Activated CD4-positive, alpha-beta T cell treated with anti-CD3 and anti-CD28 coated beads for 24 hours (primary cell): ENCODE measurements at regions not wholly inside any gene's neighbourhood (a gene's known extent, or its start where the extent isn't known, plus 50 kb on each side); places are given as distances from the start of the nearest gene placed in this dataset.

Experiments used
- DNase-seq, 2 donors: peaks; one replicate each; pipeline ENCODE4 v3.0.0-alpha.2; 2020; ENCODE audit warnings: low read depth in 2 of 2

- no peak for DNase-seq
Measured at GRCh38 chr20:22791396-22791795, 207.0 kb upstream of the FOXA2 start.

- no peak for DNase-seq
Measured at GRCh38 chr20:22791877-22792525, 207.6 kb upstream of the FOXA2 start.

GRCh38 chr20:22794200-22794599 lies 209.8 kb upstream of the FOXA2 start:
- no peak for DNase-seq

- DNase-seq = no peak
Measured at GRCh38 chr20:22795433-22795832, 211.1 kb upstream of the FOXA2 start.

GRCh38 chr20:22795871-22796270 lies 211.5 kb upstream of the FOXA2 start:
- DNase-seq = no peak

DNA sequence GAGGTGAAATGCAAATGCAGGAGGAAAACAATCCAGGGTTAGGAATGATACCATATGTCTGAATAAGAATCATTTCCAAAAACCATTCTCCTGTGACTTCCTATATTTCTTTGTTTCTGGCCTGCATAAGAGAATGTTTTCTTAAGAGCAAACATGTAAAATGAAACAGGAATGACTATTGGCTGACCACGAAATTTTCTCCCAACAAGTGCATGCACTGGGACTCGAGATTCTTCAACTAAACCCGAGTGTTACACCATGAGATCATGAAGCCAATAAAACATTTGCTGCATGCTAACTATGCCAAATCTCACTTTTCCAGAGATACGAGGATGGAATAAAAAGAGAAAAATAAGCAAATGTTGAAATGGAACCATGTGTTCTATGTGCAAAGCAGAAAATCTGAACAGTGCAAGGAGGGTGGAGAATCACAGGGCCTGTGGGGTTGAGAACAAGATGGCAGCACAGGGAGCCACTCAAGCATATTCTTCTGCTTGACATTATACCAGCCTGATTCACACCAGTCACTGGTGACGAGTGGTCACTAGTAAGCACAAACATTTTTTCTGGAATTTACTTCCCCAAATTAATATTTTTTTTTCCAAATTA lies 212.2 kb upstream of the FOXA2 start:
- DNase-seq = no peak

- DNase-seq = no peak
Measured at GRCh38 chr20:22797103-22797502, 212.7 kb upstream of the FOXA2 start.

- no peak for DNase-seq
Measured at GRCh38 chr20:22799687-22800086, 215.3 kb upstream of the FOXA2 start.

DNA sequence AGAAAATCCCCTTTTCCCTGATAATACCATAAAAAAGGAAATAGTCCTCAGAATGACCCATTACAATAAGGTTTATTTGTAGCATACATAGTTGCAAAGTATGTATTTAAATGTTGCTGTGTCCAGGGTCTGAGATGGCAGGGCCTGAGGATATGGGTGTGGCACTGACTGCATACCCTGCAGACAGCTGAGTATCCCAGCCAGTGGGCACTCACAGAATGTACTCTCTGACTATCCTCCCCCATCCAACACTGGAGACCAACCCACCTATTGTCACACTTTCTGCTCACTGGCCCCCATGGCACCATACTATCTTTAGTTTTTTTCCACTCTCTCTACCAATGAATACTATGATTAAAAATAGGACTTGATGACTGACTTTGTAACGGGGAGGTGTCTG lies 215.8 kb upstream of the FOXA2 start:
- DNase-seq = no peak

- no peak for DNase-seq
Measured at GRCh38 chr20:22801528-22801927, 217.2 kb upstream of the FOXA2 start.

DNA sequence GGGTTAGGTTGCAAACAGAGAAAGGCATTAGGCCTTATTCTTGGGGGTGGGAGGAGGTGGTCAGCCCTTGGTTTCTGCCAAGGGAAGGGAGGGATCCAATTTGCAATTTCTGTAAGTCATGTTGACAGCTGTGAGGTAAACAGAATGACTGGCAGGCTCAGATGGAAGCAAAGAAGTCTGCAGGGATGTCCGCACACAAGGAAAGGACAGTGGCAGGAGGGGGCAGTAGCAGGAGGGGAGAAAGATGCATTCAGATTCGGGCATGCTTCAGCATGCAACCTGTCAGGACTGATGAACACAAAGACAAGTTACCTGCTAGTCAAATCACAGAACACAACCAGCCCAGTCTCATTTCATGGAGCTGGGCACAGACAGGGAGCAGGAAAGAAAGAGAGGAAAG lies 217.9 kb upstream of the FOXA2 start:
- no peak for DNase-seq

DNA sequence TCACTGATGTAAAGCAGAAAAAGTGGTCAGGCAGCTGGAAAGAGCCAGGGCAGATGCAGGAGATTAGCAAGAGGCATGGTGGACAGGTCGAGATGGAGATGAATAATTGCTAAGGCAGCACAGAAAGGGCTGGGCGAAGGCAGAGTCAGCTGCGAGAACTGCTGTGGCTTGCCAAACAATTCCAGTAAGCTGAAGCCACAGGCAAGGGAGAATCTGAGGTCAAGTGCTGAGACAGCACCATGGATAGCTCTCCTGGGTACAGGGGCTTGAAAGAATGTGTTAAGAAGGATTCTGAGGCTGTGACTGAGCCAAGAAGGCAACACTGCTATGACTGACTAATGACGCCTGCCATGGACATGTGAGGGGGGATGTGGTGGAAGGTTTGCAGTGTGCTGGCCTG lies 220.8 kb upstream of the FOXA2 start:
- no peak for DNase-seq

GRCh38 chr20:22805996-22806395 lies 221.6 kb upstream of the FOXA2 start:
- DNase-seq = no peak

DNA sequence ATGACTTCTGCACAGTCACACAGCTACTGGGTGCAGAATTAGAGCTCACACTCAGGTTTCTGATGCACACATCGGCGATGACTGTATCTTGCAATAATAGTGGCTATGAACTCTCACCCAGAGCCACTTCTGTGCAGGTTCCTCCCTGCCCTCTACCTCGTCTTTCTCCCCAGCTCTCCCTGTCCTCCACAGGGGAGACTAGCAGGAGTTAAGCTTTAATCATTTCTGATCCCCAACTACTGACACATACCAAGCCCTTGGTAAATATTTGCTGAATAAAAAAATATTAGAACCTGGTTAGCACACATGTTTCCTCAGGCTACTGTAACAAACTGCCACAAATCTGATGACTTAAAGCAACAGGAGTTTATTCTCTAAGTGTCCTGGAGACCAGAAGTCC lies 222.7 kb upstream of the FOXA2 start:
- no peak for DNase-seq

DNA sequence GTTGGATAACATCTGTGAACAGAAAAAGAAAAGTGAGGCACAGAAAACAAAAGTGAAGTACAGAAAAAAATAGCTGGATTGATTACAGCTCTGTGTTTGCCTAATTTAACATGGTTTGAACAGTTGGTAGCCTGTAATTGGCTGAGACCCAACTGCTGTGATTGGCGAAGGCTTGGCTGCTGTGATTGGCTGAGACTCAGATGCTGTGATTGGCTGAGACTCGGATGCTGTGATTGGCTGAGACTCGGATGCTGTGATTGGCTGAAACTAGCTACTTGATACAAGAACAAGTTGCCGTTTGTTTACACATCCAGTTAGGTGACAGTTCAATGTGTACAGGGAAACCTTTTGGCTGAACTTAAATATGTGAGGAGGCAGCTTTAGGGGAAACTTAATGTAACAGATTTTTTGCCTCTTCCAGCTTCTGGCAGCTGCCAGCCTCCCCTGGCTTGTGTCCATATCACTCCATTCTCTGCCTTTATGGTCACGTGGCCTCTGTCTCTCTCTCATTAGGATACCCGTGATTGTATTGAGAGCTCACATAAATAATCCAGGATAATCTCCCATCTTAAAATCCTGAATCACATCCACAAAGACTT lies 223.4 kb upstream of the FOXA2 start:
- DNase-seq = no peak

DNA sequence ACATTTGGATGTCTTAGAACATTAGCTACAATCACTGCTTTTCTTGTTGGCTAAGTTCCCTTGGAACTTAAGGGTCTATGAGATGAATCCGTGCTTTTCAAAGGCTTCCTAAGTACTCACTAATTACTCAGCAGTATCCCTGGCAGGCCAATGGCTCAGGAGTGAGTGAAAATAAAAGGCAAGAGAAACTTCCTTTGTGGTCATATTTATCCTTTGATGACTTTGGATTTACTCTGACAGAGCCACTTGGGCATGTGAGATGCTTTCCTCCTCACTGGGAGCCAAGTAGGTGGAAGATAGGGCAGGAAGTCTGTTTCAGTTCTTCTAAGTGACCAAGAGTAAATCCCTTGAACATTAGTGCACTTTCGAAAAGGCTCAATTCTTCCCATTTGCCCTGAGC lies 224.3 kb upstream of the FOXA2 start:
- no peak for DNase-seq

DNA sequence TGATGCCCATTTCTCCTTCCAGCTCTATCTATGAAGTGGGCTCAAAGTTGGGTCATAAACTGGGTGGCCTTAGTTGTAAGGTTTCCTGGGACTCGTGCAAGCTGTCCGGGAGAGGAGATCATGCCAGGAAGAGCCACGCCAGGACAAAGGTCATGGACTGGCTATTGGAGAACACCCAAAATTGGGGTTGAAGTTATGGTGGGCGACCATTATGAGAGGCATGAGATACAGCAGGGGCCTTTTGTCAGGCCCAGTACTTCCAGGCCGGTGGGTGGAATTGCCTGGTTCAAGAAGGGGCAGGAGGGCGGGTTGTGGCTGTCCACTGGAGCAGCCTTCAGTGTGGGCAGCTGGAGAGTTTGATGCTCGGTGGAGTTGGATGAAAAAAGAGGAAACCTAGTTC lies 225.1 kb upstream of the SSTR4 start:
- DNase-seq = no peak

DNA sequence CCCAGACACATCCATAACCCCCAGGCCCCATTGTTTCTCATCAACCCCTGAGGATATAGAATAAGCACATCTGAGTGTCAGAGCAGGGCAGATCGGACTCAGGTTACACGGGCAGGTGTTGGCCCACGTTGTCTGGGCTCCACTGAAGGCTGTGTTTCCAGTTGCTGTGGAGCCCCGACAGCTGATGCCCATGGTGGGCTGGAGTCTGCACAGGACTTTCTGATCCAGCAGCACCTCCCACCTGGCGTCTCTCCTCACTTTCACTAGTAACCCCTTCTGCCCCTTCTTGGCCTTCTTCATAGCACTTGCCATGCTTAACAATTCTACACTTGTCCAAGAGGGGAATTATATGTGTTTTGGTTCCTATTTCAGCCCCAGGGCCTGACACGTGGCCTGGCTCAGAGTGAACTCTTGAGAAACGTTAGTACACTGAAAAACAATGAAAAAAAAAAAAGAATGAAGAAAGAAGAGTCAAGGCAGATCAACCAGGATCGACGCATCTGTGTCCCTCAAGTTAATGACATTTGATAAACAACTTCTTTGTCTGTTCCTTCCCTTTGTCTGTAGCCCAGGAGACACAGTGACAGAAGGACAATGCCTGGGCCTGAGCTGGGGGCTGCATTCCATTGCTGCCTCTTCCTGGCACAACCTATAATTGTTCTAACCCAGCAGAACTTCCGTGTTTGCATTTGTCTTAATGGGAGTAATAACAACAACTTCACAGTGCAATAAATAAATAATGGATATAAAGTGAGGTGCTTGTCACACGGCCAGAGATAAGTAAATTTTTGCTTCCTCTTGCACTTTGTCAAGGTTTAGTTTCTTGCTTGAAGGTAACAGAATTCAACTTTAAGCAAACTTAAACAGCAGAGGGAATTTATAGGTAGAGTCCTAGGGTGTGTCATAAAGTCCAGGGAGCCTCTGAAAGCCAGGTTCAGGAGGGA lies 224.2 kb upstream of the SSTR4 start:
- no peak for DNase-seq

DNA sequence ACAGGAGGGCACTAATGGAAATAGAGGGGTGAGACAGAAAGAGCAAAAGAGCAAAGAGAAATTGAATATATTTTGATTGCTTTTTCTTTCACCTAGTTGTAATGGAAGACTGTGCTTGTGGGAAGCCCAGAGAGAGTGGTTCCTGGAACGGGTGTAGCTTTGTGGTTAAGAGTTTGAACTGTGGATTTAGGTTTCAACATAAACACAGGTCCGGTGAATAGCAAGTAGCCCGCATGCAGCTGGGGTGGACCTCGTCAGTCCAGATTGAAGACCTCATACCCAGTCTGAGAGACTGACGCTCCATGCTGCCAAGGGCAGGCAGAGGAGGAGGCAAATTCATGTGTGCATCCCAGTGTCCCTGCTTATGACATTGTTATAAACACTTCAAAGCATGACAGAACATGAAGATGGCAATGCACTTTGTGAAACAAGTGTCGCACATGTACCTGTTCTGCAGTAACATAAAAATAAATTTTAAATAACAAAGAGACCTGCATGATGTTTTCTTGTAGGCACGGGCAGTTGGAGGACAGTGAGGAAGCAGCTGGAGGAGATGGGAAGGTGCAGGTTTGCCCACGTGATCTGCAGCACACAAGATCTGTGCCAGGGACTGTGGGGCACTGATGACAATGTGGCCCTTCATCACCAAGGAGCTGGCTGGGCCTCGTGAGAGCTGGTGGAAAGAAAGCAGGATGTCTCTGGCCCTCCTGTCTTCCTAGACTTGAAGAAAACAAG lies 220.5 kb upstream of the SSTR4 start:
- no peak for DNase-seq

DNA sequence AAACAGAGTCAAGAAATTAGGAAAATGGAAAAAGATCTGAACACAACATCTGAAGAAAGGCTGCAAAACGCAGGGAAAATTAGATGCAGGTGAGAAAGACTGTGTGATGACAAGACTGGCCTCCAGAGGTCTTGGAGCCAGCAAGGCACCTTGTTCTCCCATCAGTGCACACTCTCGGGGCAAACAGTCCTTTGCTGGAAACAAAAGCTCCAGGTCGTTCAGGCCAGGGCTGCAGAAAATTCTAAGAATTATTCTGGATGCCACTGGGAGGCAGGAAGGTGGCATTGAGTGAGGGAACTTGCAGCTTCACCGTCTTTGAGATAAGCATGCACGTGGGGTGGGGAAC lies 219.9 kb upstream of the SSTR4 start:
- no peak for DNase-seq

GRCh38 chr20:22815603-22816315 lies 219.4 kb upstream of the SSTR4 start:
- DNase-seq = no peak
